ENCODE measurements at regions not wholly inside any gene's neighbourhood (a gene's known extent, or its start where the extent isn't known, plus 50 kb on each side); places are given as distances from the start of the nearest gene placed in this dataset.

DNA sequence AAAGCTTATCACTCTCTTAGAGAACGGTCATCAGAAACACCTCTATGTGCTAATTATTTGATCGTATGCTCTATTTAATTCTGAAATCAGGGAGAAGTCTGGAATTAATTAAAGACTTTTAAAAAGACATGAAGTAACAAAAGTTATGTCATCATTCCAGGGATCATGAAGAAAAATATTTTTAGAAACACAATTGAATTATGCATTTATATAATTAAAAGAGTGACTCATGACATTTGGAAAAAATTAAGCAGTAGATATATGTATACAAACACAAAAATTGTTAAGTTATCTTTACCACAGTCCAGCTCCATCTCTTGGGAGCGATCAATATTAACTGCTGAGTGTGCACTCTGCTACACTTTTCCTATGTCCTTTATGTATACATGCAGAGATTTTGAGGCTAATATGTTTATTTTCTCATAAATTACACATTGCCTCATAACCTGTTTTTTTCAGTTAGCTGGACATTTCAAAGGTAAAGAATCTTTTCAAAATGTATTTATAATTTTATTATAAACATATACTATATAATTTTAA, 717.7 kb downstream of the GBE1 start:
- TF ChIP-seq, protein P1, sequence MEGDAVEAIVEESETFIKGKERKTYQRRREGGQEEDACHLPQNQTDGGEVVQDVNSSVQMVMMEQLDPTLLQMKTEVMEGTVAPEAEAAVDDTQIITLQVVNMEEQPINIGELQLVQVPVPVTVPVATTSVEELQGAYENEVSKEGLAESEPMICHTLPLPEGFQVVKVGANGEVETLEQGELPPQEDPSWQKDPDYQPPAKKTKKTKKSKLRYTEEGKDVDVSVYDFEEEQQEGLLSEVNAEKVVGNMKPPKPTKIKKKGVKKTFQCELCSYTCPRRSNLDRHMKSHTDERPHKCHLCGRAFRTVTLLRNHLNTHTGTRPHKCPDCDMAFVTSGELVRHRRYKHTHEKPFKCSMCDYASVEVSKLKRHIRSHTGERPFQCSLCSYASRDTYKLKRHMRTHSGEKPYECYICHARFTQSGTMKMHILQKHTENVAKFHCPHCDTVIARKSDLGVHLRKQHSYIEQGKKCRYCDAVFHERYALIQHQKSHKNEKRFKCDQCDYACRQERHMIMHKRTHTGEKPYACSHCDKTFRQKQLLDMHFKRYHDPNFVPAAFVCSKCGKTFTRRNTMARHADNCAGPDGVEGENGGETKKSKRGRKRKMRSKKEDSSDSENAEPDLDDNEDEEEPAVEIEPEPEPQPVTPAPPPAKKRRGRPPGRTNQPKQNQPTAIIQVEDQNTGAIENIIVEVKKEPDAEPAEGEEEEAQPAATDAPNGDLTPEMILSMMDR (IDR thresholded peaks at IDR 0.05; ENCODE audit: extremely low read depth, missing control alignments): no peak
- no peak for DNase-seq (ENCODE audit: low spot score)

DNA sequence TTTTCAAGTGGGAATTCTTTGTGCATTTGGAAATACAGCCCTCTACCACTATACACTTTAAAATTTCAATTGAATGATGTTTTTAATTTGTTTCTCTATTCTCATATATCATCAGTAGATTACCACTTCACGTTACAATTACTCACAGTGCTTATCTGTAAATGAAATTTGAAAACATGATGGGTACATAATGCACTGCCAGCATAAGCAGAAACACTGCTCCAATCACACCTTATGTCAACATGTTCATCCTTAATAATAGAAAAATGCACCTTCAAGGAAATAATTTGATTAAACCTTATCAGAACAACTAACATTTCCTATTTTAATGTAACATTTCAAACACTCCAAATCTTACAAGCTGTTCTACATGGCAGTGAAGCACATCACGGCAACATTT, 718.4 kb downstream of the GBE1 start:
- DNase-seq (ENCODE audit: low spot score): no peak
- TF ChIP-seq, protein P1 (IDR thresholded peaks at IDR 0.05; ENCODE audit: extremely low read depth, missing control alignments): no peak

GRCh38 chr3:81041331-81041730, 720.1 kb downstream of the GBE1 start:
- TF ChIP-seq, protein P1 (IDR thresholded peaks at IDR 0.05; ENCODE audit: extremely low read depth, missing control alignments): no peak
- no peak for DNase-seq (ENCODE audit: low spot score)

DNA sequence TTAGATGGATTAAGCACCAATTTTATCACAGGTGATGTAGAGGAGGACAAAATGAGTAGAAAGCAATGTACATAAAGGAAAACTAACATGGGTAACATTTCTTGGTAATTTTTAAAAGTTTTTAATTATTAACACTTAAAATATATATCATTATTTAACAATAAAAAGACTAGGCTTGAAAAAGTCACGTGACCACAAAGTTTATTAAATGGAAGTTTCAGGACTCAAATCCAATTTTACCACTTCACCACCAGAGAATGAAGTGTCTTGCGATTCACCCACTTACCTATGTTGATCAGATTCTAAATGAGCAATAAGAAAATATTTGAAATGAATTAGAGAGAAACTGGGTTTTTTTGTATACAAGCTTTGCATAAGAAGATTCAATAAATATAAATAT, 721.3 kb downstream of the GBE1 start:
- TF ChIP-seq, protein P1 (IDR thresholded peaks at IDR 0.05; ENCODE audit: extremely low read depth, missing control alignments): no peak
- DNase-seq (ENCODE audit: low spot score): no peak

GRCh38 chr3:81033684-81034083, 727.8 kb downstream of the GBE1 start:
- TF ChIP-seq, protein P1 (IDR thresholded peaks at IDR 0.05; ENCODE audit: extremely low read depth, missing control alignments): no peak
- DNase-seq (ENCODE audit: low spot score): no peak

GRCh38 chr3:81033185-81033584, 728.3 kb downstream of the GBE1 start:
- TF ChIP-seq, protein P1 (IDR thresholded peaks at IDR 0.05; ENCODE audit: extremely low read depth, missing control alignments): no peak
- DNase-seq (ENCODE audit: low spot score): no peak

GRCh38 chr3:81029861-81030260, 731.6 kb downstream of the GBE1 start:
- no peak for DNase-seq (ENCODE audit: low spot score)
- TF ChIP-seq, protein P1 (IDR thresholded peaks at IDR 0.05; ENCODE audit: extremely low read depth, missing control alignments): no peak

All from GM20000 (cell line).